ENCODE measurements at regions not wholly inside any gene's neighbourhood (a gene's known extent, or its start where the extent isn't known, plus 50 kb on each side); places are given as distances from the start of the nearest gene placed in this dataset.

GRCh38 chr15:38154255-38154654 lies 98.4 kb upstream of the SPRED1 start:
- intact Hi-C loops (cut with micrococcal nuclease) (no loop called here), dilution Hi-C loops (cut with MboI; ENCODE audit: extremely low pct_ligation_motif_present, low sequenced_read_pairs) (no loop called here)
- Histone ChIP-seq H3K36me3 (ENCODE audit: control insufficient read depth in 2 of 2, extremely low read depth in 1 of 2, insufficient read depth in 2 of 2, low read length in 2 of 2) (no peaks in the 10 kb centered on the region), H3K27ac (ENCODE audit: insufficient read depth, low read depth, low read length) (no peak overlapping the region), H3K9me1 (replicated peaks; ENCODE audit: control insufficient read depth, extremely low read depth, insufficient read depth, low read length) (no peaks in the 10 kb centered on the region), H3K9me3 (replicated peaks; ENCODE audit: control insufficient read depth, insufficient read depth, low read length) (peaks cover 4% of the 10 kb centered on the region), H3K4me2 (ENCODE audit: insufficient read depth, low read length) (no peak overlapping the region), H3K79me2 (ENCODE audit: control insufficient read depth, insufficient read depth, low read length) (no peaks in the 10 kb centered on the region), H4K20me1 (replicated peaks; ENCODE audit: control insufficient read depth, extremely low read depth, insufficient read depth, low read length) (no peaks in the 10 kb centered on the region), H3K4me3 (replicated peaks in 1 of 3; ENCODE audit: insufficient read depth in 1 of 3, low read depth in 1 of 3, low read length in 3 of 3) (no peak overlapping the region), H2AFZ (ENCODE audit: low read depth, low read length) (no peak overlapping the region), H3K9ac (replicated peaks; ENCODE audit: extremely low read depth, insufficient read depth, low read length) (no peak overlapping the region), H3K27me3 (ENCODE audit: control insufficient read depth in 2 of 2, insufficient read depth in 2 of 2, low read length in 2 of 2) (peaks cover 3 to 10% of the 10 kb centered on the region in 2 experiments), H3K4me1 (ENCODE audit: control insufficient read depth, extremely low read depth, insufficient read depth, low read length) (no peaks in the 10 kb centered on the region)
- POLR2A ChIA-PET = no interaction called here
- DNase-seq (ENCODE audit: low read depth, low spot score) (no peak), FAIRE-seq (no peak)
- CTCF ChIA-PET = no interaction called here
- TF ChIP-seq POLR2A (IDR thresholded peaks at IDR 0.05; ENCODE audit: low read depth, low read length) (no peak), MAX (IDR thresholded peaks at IDR 0.05; ENCODE audit: insufficient read depth, insufficient read length) (no peak), EZH2 (IDR thresholded peaks at IDR 0.05; ENCODE audit: borderline replicate concordance, low read depth, low read length, severe bottlenecking) (no peak), POLR2AphosphoS5 (IDR thresholded peaks at IDR 0.05; ENCODE audit: insufficient read depth, low read depth, low read length) (no peak), GATA2 (IDR thresholded peaks at IDR 0.05; ENCODE audit: insufficient read depth, insufficient read length, low read depth, low read length) (no peak), FOS (IDR thresholded peaks at IDR 0.05; ENCODE audit: borderline replicate concordance, insufficient read depth, low read length) (no peak), CTCF (IDR thresholded peaks at IDR 0.05; ENCODE audit: extremely low read depth in 1 of 2, insufficient read depth in 1 of 2, low read depth in 1 of 2, low read length in 2 of 2) (no peak), MYC (IDR thresholded peaks at IDR 0.05; ENCODE audit: low read depth, low read length) (no peak), JUN (IDR thresholded peaks at IDR 0.05; ENCODE audit: borderline replicate concordance, insufficient read depth, insufficient read length, low read depth) (no peak)
- no TSS peak for BruUV-seq (replicated peaks)

Data from endothelial cell of umbilical vein (primary cell).